ENCODE measurements at regions not wholly inside any gene's neighbourhood (a gene's known extent, or its start where the extent isn't known, plus 50 kb on each side); places are given as distances from the start of the nearest gene placed in this dataset.

- WGBS (ENCODE audit: extremely low coverage, insufficient coverage, low lambda C conversion rate), result no CpG with 5 or more reads among the region's 10 CpGs
- H3K4me1 ChIP-seq (ENCODE audit: control insufficient read depth, low read depth, low read length), result no peaks in the 10 kb centered on the region
Measured at GRCh38 chr19:27657271-27658051, 1555.5 kb downstream of the UQCRFS1 start.

DNA sequence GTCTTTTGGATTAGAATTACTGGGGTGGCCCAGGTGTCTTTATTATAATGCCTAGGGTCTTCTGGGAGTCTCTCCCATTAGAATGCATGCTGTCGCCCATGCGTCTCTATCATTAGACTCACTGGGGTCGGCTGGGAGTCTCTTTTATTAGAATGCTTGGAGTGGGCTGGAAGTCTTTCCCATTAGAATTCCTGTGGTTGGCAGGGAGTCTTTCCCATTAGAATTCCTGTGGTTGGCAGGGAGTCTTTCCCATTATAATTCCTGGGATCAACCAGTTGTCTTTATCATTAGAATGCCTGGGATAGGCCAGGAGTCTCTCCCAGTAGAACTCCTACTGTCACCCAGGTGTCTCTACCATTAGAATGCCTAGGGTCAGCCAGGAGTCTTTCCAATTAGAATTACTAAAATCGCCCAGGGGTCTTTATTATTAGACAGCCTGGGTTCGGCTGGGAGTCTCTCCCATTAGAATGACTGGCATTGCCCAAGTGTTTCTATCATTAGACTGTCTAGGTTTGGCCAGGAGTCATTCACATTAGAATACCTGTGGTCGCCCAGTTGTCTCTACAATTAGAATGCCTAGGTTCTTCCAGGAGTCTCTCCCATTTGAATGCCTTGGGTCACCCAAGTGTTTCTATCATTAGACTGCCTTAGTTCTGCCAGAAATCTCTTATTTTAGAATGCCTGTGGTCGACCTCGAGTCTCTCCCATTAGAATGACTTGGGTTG is 1558.5 kb downstream of the UQCRFS1 start:
- no peak overlapping the region for H3K4me2 ChIP-seq (ENCODE audit: low read length)
- no peak overlapping the region for H3K4ac ChIP-seq (ENCODE audit: low read depth, low read length)
- no peak overlapping the region for H3K9ac ChIP-seq (ENCODE audit: low read length)
- H3K4me1 ChIP-seq (ENCODE audit: control insufficient read depth, low read depth, low read length), result no peaks in the 10 kb centered on the region
- no CpG with 5 or more reads among the region's 8 CpGs for WGBS (ENCODE audit: extremely low coverage, insufficient coverage, low lambda C conversion rate)
- H3K79me1 ChIP-seq (ENCODE audit: low read length), result no peaks in the 10 kb centered on the region
- H2BK5ac ChIP-seq (ENCODE audit: low read length), result no peak overlapping the region
- no peak overlapping the region for H3K18ac ChIP-seq (ENCODE audit: low read length)
- H3K27me3 ChIP-seq (ENCODE audit: insufficient read depth, low read length, poor library complexity), result no peaks in the 10 kb centered on the region
- H3K4me3 ChIP-seq (ENCODE audit: low read length), result no peak overlapping the region
- no peak overlapping the region for H3K27ac ChIP-seq (ENCODE audit: low read depth, low read length)
- no peaks in the 10 kb centered on the region for H3K36me3 ChIP-seq (ENCODE audit: control insufficient read depth, insufficient read depth, low read length)
- no peak overlapping the region for H2BK120ac ChIP-seq (ENCODE audit: low read depth, low read length)
- no peak overlapping the region for H3K56ac ChIP-seq (ENCODE audit: low read length)
- H3K79me2 ChIP-seq (ENCODE audit: control insufficient read depth, insufficient read depth, low read length), result no peaks in the 10 kb centered on the region
- no peak for DNase-seq
- no peak overlapping the region for H2AK5ac ChIP-seq (ENCODE audit: low read length)
- no peak overlapping the region for H2BK15ac ChIP-seq (replicated peaks; ENCODE audit: low read depth)
- no peak overlapping the region for H4K5ac ChIP-seq (ENCODE audit: low read length)
- no peak overlapping the region for H4K8ac ChIP-seq (ENCODE audit: low read depth, low read length)
- H3K23ac ChIP-seq (ENCODE audit: low read length), result no peak overlapping the region

More at GRCh38 chr19:27657271-27658051, 1555.5 kb downstream of the UQCRFS1 start:
- no peak overlapping the region for H3K18ac ChIP-seq (ENCODE audit: low read length)
- no peak overlapping the region for H2BK5ac ChIP-seq (ENCODE audit: low read length)
- no peak overlapping the region for H3K27ac ChIP-seq (ENCODE audit: low read depth, low read length)
- H3K23ac ChIP-seq (ENCODE audit: low read length), result no peak overlapping the region
- H3K56ac ChIP-seq (ENCODE audit: low read length), result no peak overlapping the region
- H3K4me2 ChIP-seq (ENCODE audit: low read length), result no peak overlapping the region
- no peaks in the 10 kb centered on the region for H3K36me3 ChIP-seq (ENCODE audit: control insufficient read depth, insufficient read depth, low read length)
- H3K9ac ChIP-seq (ENCODE audit: low read length), result no peak overlapping the region
- no peak overlapping the region for H2BK15ac ChIP-seq (replicated peaks; ENCODE audit: low read depth)
- no peak overlapping the region for H3K4me3 ChIP-seq (ENCODE audit: low read length)
- H3K27me3 ChIP-seq (ENCODE audit: insufficient read depth, low read length, poor library complexity), result no peaks in the 10 kb centered on the region
- H3K79me1 ChIP-seq (ENCODE audit: low read length), result no peaks in the 10 kb centered on the region
- no peak overlapping the region for H2BK120ac ChIP-seq (ENCODE audit: low read depth, low read length)
- DNase-seq, result no peak
- H4K5ac ChIP-seq (ENCODE audit: low read length), result no peak overlapping the region
- H2AK5ac ChIP-seq (ENCODE audit: low read length), result no peak overlapping the region
- H3K4ac ChIP-seq (ENCODE audit: low read depth, low read length), result no peak overlapping the region
- H4K8ac ChIP-seq (ENCODE audit: low read depth, low read length), result no peak overlapping the region
- H3K79me2 ChIP-seq (ENCODE audit: control insufficient read depth, insufficient read depth, low read length), result no peaks in the 10 kb centered on the region

- no peaks in the 10 kb centered on the region for H3K36me3 ChIP-seq (ENCODE audit: control insufficient read depth, insufficient read depth, low read length)
- H3K18ac ChIP-seq (ENCODE audit: low read length), result no peak overlapping the region
- H3K27ac ChIP-seq (ENCODE audit: low read depth, low read length), result no peak overlapping the region
- no peak overlapping the region for H3K4ac ChIP-seq (ENCODE audit: low read depth, low read length)
- no peaks in the 10 kb centered on the region for H3K4me1 ChIP-seq (ENCODE audit: control insufficient read depth, low read depth, low read length)
- no peak overlapping the region for H4K5ac ChIP-seq (ENCODE audit: low read length)
- H2BK5ac ChIP-seq (ENCODE audit: low read length), result no peak overlapping the region
- no peaks in the 10 kb centered on the region for H3K27me3 ChIP-seq (ENCODE audit: insufficient read depth, low read length, poor library complexity)
- no peak overlapping the region for H2BK120ac ChIP-seq (ENCODE audit: low read depth, low read length)
- no peak overlapping the region for H2BK15ac ChIP-seq (replicated peaks; ENCODE audit: low read depth)
- no peak overlapping the region for H3K4me3 ChIP-seq (ENCODE audit: low read length)
- no CpG with 5 or more reads among the region's 3 CpGs for WGBS (ENCODE audit: extremely low coverage, insufficient coverage, low lambda C conversion rate)
- no peak overlapping the region for H4K8ac ChIP-seq (ENCODE audit: low read depth, low read length)
- DNase-seq, result no peak
- no peak overlapping the region for H2AK5ac ChIP-seq (ENCODE audit: low read length)
- H3K79me2 ChIP-seq (ENCODE audit: control insufficient read depth, insufficient read depth, low read length), result no peaks in the 10 kb centered on the region
- H3K23ac ChIP-seq (ENCODE audit: low read length), result no peak overlapping the region
- H3K56ac ChIP-seq (ENCODE audit: low read length), result no peak overlapping the region
- no peak overlapping the region for H3K4me2 ChIP-seq (ENCODE audit: low read length)
- no peaks in the 10 kb centered on the region for H3K79me1 ChIP-seq (ENCODE audit: low read length)
- H3K9ac ChIP-seq (ENCODE audit: low read length), result no peak overlapping the region
Measured at GRCh38 chr19:27652796-27653195, 1560.2 kb downstream of the UQCRFS1 start.

DNA sequence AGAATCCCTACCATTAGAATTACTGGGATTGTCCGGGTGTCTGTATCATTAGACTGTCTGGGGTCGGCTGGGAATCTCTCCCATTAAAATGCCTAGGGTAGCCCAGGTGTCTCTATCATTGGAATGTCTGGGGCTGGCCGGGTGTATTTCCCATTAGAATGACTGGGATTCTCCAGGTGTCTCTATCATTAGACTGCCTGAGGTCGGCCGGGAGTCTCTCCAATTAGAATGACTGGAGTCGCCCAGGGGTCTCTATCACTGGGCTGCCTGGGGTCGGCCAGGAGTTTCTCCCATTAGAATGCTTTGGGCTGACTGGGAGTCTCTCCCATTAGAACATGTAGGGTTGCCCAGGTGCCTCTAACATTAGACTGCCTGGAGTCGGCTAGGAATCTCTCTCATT is 1560.7 kb downstream of the UQCRFS1 start:
- Histone ChIP-seq H3K9ac (ENCODE audit: low read length) (no peak overlapping the region), H3K56ac (ENCODE audit: low read length) (no peak overlapping the region), H3K27me3 (ENCODE audit: insufficient read depth, low read length, poor library complexity) (no peaks in the 10 kb centered on the region), H2AK5ac (ENCODE audit: low read length) (no peak overlapping the region), H3K27ac (ENCODE audit: low read depth, low read length) (no peak overlapping the region), H3K4me2 (ENCODE audit: low read length) (no peak overlapping the region), H2BK120ac (ENCODE audit: low read depth, low read length) (no peak overlapping the region), H4K5ac (ENCODE audit: low read length) (no peak overlapping the region), H3K23ac (ENCODE audit: low read length) (no peak overlapping the region), H2BK5ac (ENCODE audit: low read length) (no peak overlapping the region), H3K4ac (ENCODE audit: low read depth, low read length) (no peak overlapping the region), H2BK15ac (replicated peaks; ENCODE audit: low read depth) (no peak overlapping the region), H3K4me1 (ENCODE audit: control insufficient read depth, low read depth, low read length) (no peaks in the 10 kb centered on the region), H3K4me3 (ENCODE audit: low read length) (no peak overlapping the region), H3K18ac (ENCODE audit: low read length) (no peak overlapping the region), H4K8ac (ENCODE audit: low read depth, low read length) (no peak overlapping the region), H3K79me1 (ENCODE audit: low read length) (no peaks in the 10 kb centered on the region), H3K79me2 (ENCODE audit: control insufficient read depth, insufficient read depth, low read length) (no peaks in the 10 kb centered on the region), H3K36me3 (ENCODE audit: control insufficient read depth, insufficient read depth, low read length) (no peaks in the 10 kb centered on the region)
- DNase-seq, result no peak
- WGBS (ENCODE audit: extremely low coverage, insufficient coverage, low lambda C conversion rate), result no CpG with 5 or more reads among the region's 8 CpGs

- H3K23ac ChIP-seq (ENCODE audit: low read length), result no peak overlapping the region
- H3K36me3 ChIP-seq (ENCODE audit: control insufficient read depth, insufficient read depth, low read length), result no peaks in the 10 kb centered on the region
- H2BK120ac ChIP-seq (ENCODE audit: low read depth, low read length), result no peak overlapping the region
- H3K4me1 ChIP-seq (ENCODE audit: control insufficient read depth, low read depth, low read length), result no peaks in the 10 kb centered on the region
- no peak overlapping the region for H3K4me3 ChIP-seq (ENCODE audit: low read length)
- no peak overlapping the region for H2BK5ac ChIP-seq (ENCODE audit: low read length)
- H4K8ac ChIP-seq (ENCODE audit: low read depth, low read length), result no peak overlapping the region
- no peak overlapping the region for H4K5ac ChIP-seq (ENCODE audit: low read length)
- no peak overlapping the region for H3K4me2 ChIP-seq (ENCODE audit: low read length)
- H3K79me2 ChIP-seq (ENCODE audit: control insufficient read depth, insufficient read depth, low read length), result no peaks in the 10 kb centered on the region
- no CpG with 5 or more reads among the region's 4 CpGs for WGBS (ENCODE audit: extremely low coverage, insufficient coverage, low lambda C conversion rate)
- no peak overlapping the region for H3K18ac ChIP-seq (ENCODE audit: low read length)
- H3K56ac ChIP-seq (ENCODE audit: low read length), result no peak overlapping the region
- H3K79me1 ChIP-seq (ENCODE audit: low read length), result no peaks in the 10 kb centered on the region
- H2BK15ac ChIP-seq (replicated peaks; ENCODE audit: low read depth), result no peak overlapping the region
- H3K9ac ChIP-seq (ENCODE audit: low read length), result no peak overlapping the region
- H3K4ac ChIP-seq (ENCODE audit: low read depth, low read length), result no peak overlapping the region
- no peak for DNase-seq
- H3K27me3 ChIP-seq (ENCODE audit: insufficient read depth, low read length, poor library complexity), result no peaks in the 10 kb centered on the region
- H2AK5ac ChIP-seq (ENCODE audit: low read length), result no peak overlapping the region
- H3K27ac ChIP-seq (ENCODE audit: low read depth, low read length), result no peak overlapping the region
Measured at GRCh38 chr19:27647423-27647822, 1565.5 kb downstream of the UQCRFS1 start.

All from mesendoderm (in vitro differentiated cells).